K562 (cell line): ENCODE measurements at regions not wholly inside any gene's neighbourhood (a gene's known extent, or its start where the extent isn't known, plus 50 kb on each side); places are given as distances from the start of the nearest gene placed in this dataset.

ENCODE experiments used
- ATAC-seq: fragments of 200-7000 bp; cut with Tn5 transposase; 3 replicates; pipeline ENCODE4 v1.9.1; 2020; ENCODE audit warnings: moderate library complexity
- BruUV-seq: library from RNA; stranded (reverse); fragments of 400-500 nt; replicated peaks from 2 replicates; lab custom pipeline; 2021; lab: Mats Ljungman, UMichigan
- CTCF ChIA-PET: fragments of 300-600 bp; formaldehyde crosslinking; extraction: SDS; loops from one replicate; lab custom pipeline; 2021; ENCODE audit warnings: low intra/inter-chr PET ratio; lab: Yijun Ruan, JAX
- POLR2A ChIA-PET: fragments of 300-600, 350-650 bp; sonication (Branson Sonifier 250); formaldehyde crosslinking; extraction: SDS; loops from one replicate; lab custom pipeline; 2021; ENCODE audit warnings: antibody characterized with exemption, inconsistent platforms; lab: Yijun Ruan, JAX
- DNase-seq, 4 experiments: peaks; one replicate each; pipeline versions ENCODE4 v3.0.0 to v3.0.0-alpha.2; 2011 to 2018; ENCODE audit warnings: low spot score in 3 of 4, mixed read lengths in 3 of 4; ENCODE audit errors: extremely low read depth in 1 of 4
- FAIRE-seq: peaks from 2 replicates; lab custom pipeline; 2011; peaks lifted over from hg19 to GRCh38; lab: Jason Lieb, UNC
- H2AFZ ChIP-seq: 2 replicates; pipeline ENCODE4 v1.6.0; 2011; ENCODE audit warnings: low read depth, low read length, control low read depth, inconsistent platforms
- H3K27ac ChIP-seq: fragments of 200-600 bp; 3 replicates; pipeline ENCODE4 v1.8.0; 2011; ENCODE audit warnings: low read depth, mild to moderate bottlenecking, control low read depth, inconsistent platforms, low read length, moderate library complexity, mixed read lengths; ENCODE audit errors: extremely low read depth
- H3K27me3 ChIP-seq, 2 experiments: fragments of 300-600 bp in 1 of 2; 2 replicates in 1 of 2; 3 replicates in 1 of 2; pipeline versions ENCODE4 v1.6.0 to v1.8.0; 2011; ENCODE audit warnings: inconsistent platforms in 2 of 2, low read length in 2 of 2, mild to moderate bottlenecking in 1 of 2, mixed read lengths in 1 of 2, moderate library complexity in 1 of 2; ENCODE audit not compliant: control insufficient read depth in 2 of 2, insufficient read depth in 2 of 2
- H3K36me3 ChIP-seq: fragments of 300-600 bp; 3 replicates; pipeline ENCODE4 v1.8.0; 2011; ENCODE audit warnings: mild to moderate bottlenecking, low read length, inconsistent platforms; ENCODE audit not compliant: control insufficient read depth, insufficient read depth
- H3K4me1 ChIP-seq, 2 experiments: fragments of 200-600 bp in 1 of 2; replicated peaks in 1 of 2; 2 replicates in 1 of 2; 3 replicates in 1 of 2; pipeline versions ENCODE4 v1.5.1 to v1.8.0; 2011; ENCODE audit warnings: inconsistent platforms in 2 of 2, low read length in 2 of 2, mild to moderate bottlenecking in 1 of 2, mixed read lengths in 1 of 2, moderate library complexity in 1 of 2; ENCODE audit not compliant: control insufficient read depth in 2 of 2, insufficient read depth in 2 of 2
- H3K4me2 ChIP-seq: 2 replicates; pipeline ENCODE4 v1.6.1; 2011; ENCODE audit warnings: low read length, control low read depth, inconsistent platforms, mixed read lengths; ENCODE audit not compliant: insufficient read depth
- H3K4me3 ChIP-seq: fragments of 200-600 bp; sonication (generic), shearing (Covaris generic); 2 replicates; pipeline ENCODE4 v1.5.1; 2016; ENCODE audit warnings: control low read depth, inconsistent platforms
- H3K79me2 ChIP-seq: fragments of 200-600 bp; 3 replicates; pipeline ENCODE4 v1.8.0; 2011; ENCODE audit warnings: low read length, inconsistent platforms; ENCODE audit not compliant: control insufficient read depth, insufficient read depth
- H3K9ac ChIP-seq, 2 experiments: 2 replicates each; pipeline versions ENCODE4 v1.6.0 to v1.6.1; 2011; ENCODE audit warnings: low read depth in 2 of 2, low read length in 2 of 2, control low read depth in 1 of 2, inconsistent platforms in 1 of 2, mild to moderate bottlenecking in 1 of 2, mixed read lengths in 1 of 2; ENCODE audit not compliant: insufficient read depth in 1 of 2
- H3K9me1 ChIP-seq: one replicate; pipeline ENCODE4 v1.6.0; 2011; ENCODE audit warnings: inconsistent platforms, mild to moderate bottlenecking, low read length, moderate library complexity; ENCODE audit not compliant: control insufficient read depth, insufficient read depth
- H3K9me3 ChIP-seq: replicated peaks from 2 replicates; pipeline ENCODE4 v1.5.1; 2011; ENCODE audit warnings: low read depth, low read length, inconsistent platforms; ENCODE audit not compliant: control insufficient read depth, insufficient read depth
- H4K20me1 ChIP-seq: replicated peaks from 2 replicates; pipeline ENCODE4 v1.6.1; 2011; ENCODE audit warnings: low read length, inconsistent platforms, mixed read lengths; ENCODE audit not compliant: control insufficient read depth, insufficient read depth
- ELF4 ChIP-seq: fragments of 450-650 bp; formaldehyde crosslinking; IDR thresholded peaks from 2 replicates; pipeline ENCODE4 v1.4.0; 2022; ENCODE audit warnings: missing genetic modification characterization
- IFI16 ChIP-seq: fragments of 250-450 bp; sonication (Bioruptor Pico); IDR thresholded peaks from 2 replicates; pipeline ENCODE4 v2.1.2; 2022; ENCODE audit warnings: mild to moderate bottlenecking, inconsistent platforms
- RBM39 ChIP-seq: fragments of 200-400 bp; formaldehyde crosslinking; optimal IDR thresholded peaks from 2 replicates; pipeline ENCODE3; 2018; ENCODE audit warnings: low read depth, low read length
- YY1 ChIP-seq, 3 experiments: IDR thresholded peaks; 2 replicates each; pipeline ENCODE4 v1.6.1; 2011; ENCODE audit warnings: low read length in 2 of 3, mild to moderate bottlenecking in 2 of 3, moderate library complexity in 2 of 3, borderline replicate concordance in 1 of 3, control low read depth in 1 of 3, low read depth in 1 of 3; ENCODE audit not compliant: insufficient read depth in 3 of 3, insufficient replicate concordance in 2 of 3, control insufficient read depth in 1 of 3, insufficient read length in 1 of 3; ENCODE audit errors: extremely low read depth in 1 of 3
- WGBS: fragments of 100-300 bp; shearing (Covaris generic); methylation state at CpG from one replicate; pipeline ENCODE4 v1.1.6; 2016; ENCODE audit warnings: low coverage, mixed read lengths; ENCODE audit not compliant: insufficient coverage; ENCODE audit errors: missing lambda C conversion rate; 5-methylcytosine and 5-hydroxymethylcytosine counted together
- in situ Hi-C: fragments of 300-500 bp; cut with MboI; formaldehyde crosslinking; loops from 4 replicates; pipeline ENCODE4 v1.15.0; 2018; ENCODE audit warnings: inconsistent platforms, mixed read lengths
- intact Hi-C: fragments of 100-400 bp; cut with micrococcal nuclease; formaldehyde crosslinking; loops from 2 replicates; pipeline ENCODE4 v1.14.2; 2022
- TF ChIP-seq, protein P1 (sequence below): fragments of 450-650 bp; formaldehyde crosslinking; IDR thresholded peaks from 2 replicates; pipeline ENCODE4 v1.4.0; 2022; ENCODE audit warnings: missing genetic modification characterization
- TF ChIP-seq, protein P2 (sequence below): sonication (generic); formaldehyde crosslinking; IDR thresholded peaks from 2 replicates; pipeline ENCODE4 v1.8.1; 2023; ENCODE audit warnings: mild to moderate bottlenecking, missing genetic modification reagents
- TF ChIP-seq, protein P3 (sequence below): fragments of 450-650 bp; formaldehyde crosslinking; IDR thresholded peaks from 2 replicates; pipeline ENCODE4 v1.4.0; 2022; ENCODE audit warnings: missing genetic modification characterization

DNA sequence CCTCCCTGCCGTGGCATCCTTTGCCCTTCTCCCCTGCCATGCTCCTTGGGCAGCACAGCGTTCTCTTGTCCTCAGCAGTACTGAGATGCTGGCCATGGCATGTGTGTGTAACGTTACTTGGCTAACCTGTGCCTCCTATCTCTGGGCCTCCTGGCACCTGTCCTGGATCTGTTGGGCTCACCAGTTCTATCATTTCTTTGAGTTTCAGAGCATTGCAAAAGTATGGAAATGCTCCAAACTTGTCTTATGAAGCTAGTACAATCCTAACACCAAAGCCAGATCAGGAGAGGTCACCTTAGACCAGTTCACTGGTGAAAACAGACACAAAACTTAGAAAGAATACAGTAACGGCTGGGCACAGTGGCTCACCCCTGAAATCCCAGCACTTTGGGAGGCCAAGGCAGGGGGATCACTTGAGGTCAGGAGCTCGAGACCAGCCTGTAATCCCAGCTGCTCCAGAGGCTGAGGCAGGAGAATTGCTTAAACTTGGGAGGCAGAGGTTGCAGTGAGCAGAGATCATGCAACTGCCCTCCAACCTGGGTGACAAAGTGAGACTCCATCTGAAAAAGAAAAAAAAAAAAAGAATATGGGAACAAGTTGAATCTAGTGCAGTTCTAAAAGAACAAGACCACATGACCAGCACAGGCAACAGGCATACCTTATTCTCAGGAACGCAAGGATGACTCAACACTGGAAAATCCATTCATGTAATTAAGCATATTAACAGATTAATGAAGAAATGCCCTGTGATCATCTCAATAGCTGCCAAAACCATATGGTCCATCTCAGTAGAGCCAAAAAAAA is 62.4 kb upstream of the TRPM1 start:
- no TSS peak for BruUV-seq
- H3K27me3 ChIP-seq: peaks cover 17 to 44% of the 10 kb centered on the region in 2 experiments; a peak in 3 of 5 replicates
- no peaks in the 10 kb centered on the region for H4K20me1 ChIP-seq
- H3K9me1 ChIP-seq: peaks cover 3% of the 10 kb centered on the region
- TF ChIP-seq RBM39: no peak
- no peak for TF ChIP-seq ELF4 (CRISPR knock-in tag)
- TF ChIP-seq, protein P1, sequence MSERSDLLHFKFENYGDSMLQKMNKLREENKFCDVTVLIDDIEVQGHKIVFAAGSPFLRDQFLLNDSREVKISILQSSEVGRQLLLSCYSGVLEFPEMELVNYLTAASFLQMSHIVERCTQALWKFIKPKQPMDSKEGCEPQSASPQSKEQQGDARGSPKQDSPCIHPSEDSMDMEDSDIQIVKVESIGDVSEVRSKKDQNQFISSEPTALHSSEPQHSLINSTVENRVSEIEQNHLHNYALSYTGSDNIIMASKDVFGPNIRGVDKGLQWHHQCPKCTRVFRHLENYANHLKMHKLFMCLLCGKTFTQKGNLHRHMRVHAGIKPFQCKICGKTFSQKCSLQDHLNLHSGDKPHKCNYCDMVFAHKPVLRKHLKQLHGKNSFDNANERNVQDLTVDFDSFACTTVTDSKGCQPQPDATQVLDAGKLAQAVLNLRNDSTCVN (CRISPR knock-in tag): no peak
- TF ChIP-seq, protein P2, sequence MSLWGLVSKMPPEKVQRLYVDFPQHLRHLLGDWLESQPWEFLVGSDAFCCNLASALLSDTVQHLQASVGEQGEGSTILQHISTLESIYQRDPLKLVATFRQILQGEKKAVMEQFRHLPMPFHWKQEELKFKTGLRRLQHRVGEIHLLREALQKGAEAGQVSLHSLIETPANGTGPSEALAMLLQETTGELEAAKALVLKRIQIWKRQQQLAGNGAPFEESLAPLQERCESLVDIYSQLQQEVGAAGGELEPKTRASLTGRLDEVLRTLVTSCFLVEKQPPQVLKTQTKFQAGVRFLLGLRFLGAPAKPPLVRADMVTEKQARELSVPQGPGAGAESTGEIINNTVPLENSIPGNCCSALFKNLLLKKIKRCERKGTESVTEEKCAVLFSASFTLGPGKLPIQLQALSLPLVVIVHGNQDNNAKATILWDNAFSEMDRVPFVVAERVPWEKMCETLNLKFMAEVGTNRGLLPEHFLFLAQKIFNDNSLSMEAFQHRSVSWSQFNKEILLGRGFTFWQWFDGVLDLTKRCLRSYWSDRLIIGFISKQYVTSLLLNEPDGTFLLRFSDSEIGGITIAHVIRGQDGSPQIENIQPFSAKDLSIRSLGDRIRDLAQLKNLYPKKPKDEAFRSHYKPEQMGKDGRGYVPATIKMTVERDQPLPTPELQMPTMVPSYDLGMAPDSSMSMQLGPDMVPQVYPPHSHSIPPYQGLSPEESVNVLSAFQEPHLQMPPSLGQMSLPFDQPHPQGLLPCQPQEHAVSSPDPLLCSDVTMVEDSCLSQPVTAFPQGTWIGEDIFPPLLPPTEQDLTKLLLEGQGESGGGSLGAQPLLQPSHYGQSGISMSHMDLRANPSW (CRISPR knock-in tag): no peak
- TF ChIP-seq IFI16 (CRISPR knock-in tag): no peak
- TF ChIP-seq, protein P3, sequence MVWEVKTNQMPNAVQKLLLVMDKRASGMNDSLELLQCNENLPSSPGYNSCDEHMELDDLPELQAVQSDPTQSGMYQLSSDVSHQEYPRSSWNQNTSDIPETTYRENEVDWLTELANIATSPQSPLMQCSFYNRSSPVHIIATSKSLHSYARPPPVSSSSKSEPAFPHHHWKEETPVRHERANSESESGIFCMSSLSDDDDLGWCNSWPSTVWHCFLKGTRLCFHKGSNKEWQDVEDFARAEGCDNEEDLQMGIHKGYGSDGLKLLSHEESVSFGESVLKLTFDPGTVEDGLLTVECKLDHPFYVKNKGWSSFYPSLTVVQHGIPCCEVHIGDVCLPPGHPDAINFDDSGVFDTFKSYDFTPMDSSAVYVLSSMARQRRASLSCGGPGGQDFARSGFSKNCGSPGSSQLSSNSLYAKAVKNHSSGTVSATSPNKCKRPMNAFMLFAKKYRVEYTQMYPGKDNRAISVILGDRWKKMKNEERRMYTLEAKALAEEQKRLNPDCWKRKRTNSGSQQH (CRISPR knock-in tag): no peak
- TF ChIP-seq YY1 (IDR thresholded peaks at IDR 0.05; ENCODE audit: borderline replicate concordance in 1 of 3, control insufficient read depth in 1 of 3, extremely low read depth in 1 of 3, insufficient read depth in 3 of 3, insufficient read length in 1 of 3, insufficient replicate concordance in 2 of 3, low read depth in 1 of 3, low read length in 2 of 3): no peak
- no peak for ATAC-seq
- no peak for DNase-seq
- in situ Hi-C loops (no loop called here), intact Hi-C loops (no loop called here)
- ChIA-PET CTCF (no interaction called here), POLR2A (interaction anchor here (0.6 kb wide), 1 partner anchor 15 kb away, joined by 3 read pairs; no protein-coding TSS in a partner anchor)
- no peak overlapping the region for H2AFZ ChIP-seq
- no peak overlapping the region for H3K4me2 ChIP-seq
- WGBS: 1% methylated on average over 6 of the region's 6 CpGs
- no peak overlapping the region for H3K4me3 ChIP-seq
- H3K9me3 ChIP-seq: no peaks in the 10 kb centered on the region
- no peaks in the 10 kb centered on the region for H3K36me3 ChIP-seq
- H3K79me2 ChIP-seq: no peaks in the 10 kb centered on the region
- H3K9ac ChIP-seq: no peak overlapping the region; a peak in 1 of 4 replicates
- H3K27ac ChIP-seq: no peak overlapping the region
- H3K4me1 ChIP-seq: peaks cover 0 to 11% of the 10 kb centered on the region in 2 experiments; a peak in 2 of 5 replicates
- no peak for FAIRE-seq
